ENCODE measurements at regions not wholly inside any gene's neighbourhood (a gene's known extent, or its start where the extent isn't known, plus 50 kb on each side); places are given as distances from the start of the nearest gene placed in this dataset.

GRCh38 chr21:18907076-18907475, 503.5 kb upstream of the TMPRSS15 start:
- Histone ChIP-seq H3K4me3 (no peak overlapping the region), H3K27me3 (no peaks in the 10 kb centered on the region), H3K36me3 (no peaks in the 10 kb centered on the region), H3K4me1 (no peaks in the 10 kb centered on the region), H3K27ac (no peak overlapping the region), H3K9me3 (no peaks in the 10 kb centered on the region)
- ATAC-seq (no peak), DNase-seq (no peak)
- in situ Hi-C loops (cut with MboI; ENCODE audit: low sequenced_read_pairs in 4 of 4) = no loop called here
- intact Hi-C loops (cut with DNase I; ENCODE audit: low total_unique reads) = no loop called here
- TF ChIP-seq CTCF (IDR thresholded peaks at IDR 0.05 in 4 of 5, conservative IDR thresholded peaks at IDR 0.05 in 1 of 5) (no peak), POLR2A (IDR thresholded peaks at IDR 0.05) (no peak)

GRCh38 chr21:18908641-18909040, 505.1 kb upstream of the TMPRSS15 start:
- no peaks in the 10 kb centered on the region for H3K9me3 ChIP-seq
- TF ChIP-seq POLR2A (IDR thresholded peaks at IDR 0.05) (no peak), CTCF (IDR thresholded peaks at IDR 0.05 in 4 of 5, conservative IDR thresholded peaks at IDR 0.05 in 1 of 5) (no peak)
- intact Hi-C loops (cut with DNase I; ENCODE audit: low total_unique reads) (no loop called here), in situ Hi-C loops (cut with MboI; ENCODE audit: low sequenced_read_pairs in 4 of 4) (no loop called here)
- no peaks in the 10 kb centered on the region for H3K4me1 ChIP-seq
- no peaks in the 10 kb centered on the region for H3K27me3 ChIP-seq
- DNase-seq = no peak
- H3K4me3 ChIP-seq = no peak overlapping the region
- ATAC-seq = no peak
- no peaks in the 10 kb centered on the region for H3K36me3 ChIP-seq
- no peak overlapping the region for H3K27ac ChIP-seq

GRCh38 chr21:18913914-18914313, 510.3 kb upstream of the TMPRSS15 start:
- H3K9me3 ChIP-seq = no peaks in the 10 kb centered on the region
- no peak overlapping the region for H3K4me3 ChIP-seq
- intact Hi-C loops (cut with DNase I; ENCODE audit: low total_unique reads) = no loop called here
- H3K27ac ChIP-seq = no peak overlapping the region
- no peak for DNase-seq
- H3K27me3 ChIP-seq = no peaks in the 10 kb centered on the region
- H3K36me3 ChIP-seq = no peaks in the 10 kb centered on the region
- H3K4me1 ChIP-seq = no peaks in the 10 kb centered on the region
- ATAC-seq = no peak
- TF ChIP-seq POLR2A (IDR thresholded peaks at IDR 0.05) = no peak
- TF ChIP-seq CTCF (IDR thresholded peaks at IDR 0.05 in 4 of 5, conservative IDR thresholded peaks at IDR 0.05 in 1 of 5) = no peak
- in situ Hi-C loops (cut with MboI; ENCODE audit: low sequenced_read_pairs in 4 of 4) = no loop called here

- no peaks in the 10 kb centered on the region for H3K4me1 ChIP-seq
- H3K9me3 ChIP-seq = no peaks in the 10 kb centered on the region
- no peak overlapping the region for H3K27ac ChIP-seq
- ATAC-seq = no peak
- intact Hi-C loops (cut with DNase I; ENCODE audit: low total_unique reads) = no loop called here
- no peak for TF ChIP-seq POLR2A (IDR thresholded peaks at IDR 0.05)
- TF ChIP-seq CTCF (IDR thresholded peaks at IDR 0.05 in 4 of 5, conservative IDR thresholded peaks at IDR 0.05 in 1 of 5) = no peak
- no peak overlapping the region for H3K4me3 ChIP-seq
- in situ Hi-C loops (cut with MboI; ENCODE audit: low sequenced_read_pairs in 4 of 4) = no loop called here
- H3K36me3 ChIP-seq = no peaks in the 10 kb centered on the region
- DNase-seq = no peak
- no peaks in the 10 kb centered on the region for H3K27me3 ChIP-seq
Observed at GRCh38 chr21:18914570-18914969, 511.0 kb upstream of the TMPRSS15 start.

GRCh38 chr21:18917622-18918021, 514.0 kb upstream of the TMPRSS15 start:
- Histone ChIP-seq H3K36me3 (no peaks in the 10 kb centered on the region), H3K4me1 (no peaks in the 10 kb centered on the region), H3K27me3 (no peaks in the 10 kb centered on the region), H3K9me3 (no peaks in the 10 kb centered on the region), H3K27ac (no peak overlapping the region), H3K4me3 (no peak overlapping the region)
- ATAC-seq (no peak), DNase-seq (no peak)
- TF ChIP-seq CTCF (IDR thresholded peaks at IDR 0.05 in 4 of 5, conservative IDR thresholded peaks at IDR 0.05 in 1 of 5) = no peak
- TF ChIP-seq POLR2A (IDR thresholded peaks at IDR 0.05) = no peak
- intact Hi-C loops (cut with DNase I; ENCODE audit: low total_unique reads) (no loop called here), in situ Hi-C loops (cut with MboI; ENCODE audit: low sequenced_read_pairs in 4 of 4) (no loop called here)

Data from gastrocnemius medialis (tissue), 4 donors.